ENCODE measurements at regions not wholly inside any gene's neighbourhood (a gene's known extent, or its start where the extent isn't known, plus 50 kb on each side); places are given as distances from the start of the nearest gene placed in this dataset.

- TF ChIP-seq, protein P1, sequence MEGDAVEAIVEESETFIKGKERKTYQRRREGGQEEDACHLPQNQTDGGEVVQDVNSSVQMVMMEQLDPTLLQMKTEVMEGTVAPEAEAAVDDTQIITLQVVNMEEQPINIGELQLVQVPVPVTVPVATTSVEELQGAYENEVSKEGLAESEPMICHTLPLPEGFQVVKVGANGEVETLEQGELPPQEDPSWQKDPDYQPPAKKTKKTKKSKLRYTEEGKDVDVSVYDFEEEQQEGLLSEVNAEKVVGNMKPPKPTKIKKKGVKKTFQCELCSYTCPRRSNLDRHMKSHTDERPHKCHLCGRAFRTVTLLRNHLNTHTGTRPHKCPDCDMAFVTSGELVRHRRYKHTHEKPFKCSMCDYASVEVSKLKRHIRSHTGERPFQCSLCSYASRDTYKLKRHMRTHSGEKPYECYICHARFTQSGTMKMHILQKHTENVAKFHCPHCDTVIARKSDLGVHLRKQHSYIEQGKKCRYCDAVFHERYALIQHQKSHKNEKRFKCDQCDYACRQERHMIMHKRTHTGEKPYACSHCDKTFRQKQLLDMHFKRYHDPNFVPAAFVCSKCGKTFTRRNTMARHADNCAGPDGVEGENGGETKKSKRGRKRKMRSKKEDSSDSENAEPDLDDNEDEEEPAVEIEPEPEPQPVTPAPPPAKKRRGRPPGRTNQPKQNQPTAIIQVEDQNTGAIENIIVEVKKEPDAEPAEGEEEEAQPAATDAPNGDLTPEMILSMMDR (IDR thresholded peaks at IDR 0.05), result no peak
- no peak for TF ChIP-seq POLR2A (IDR thresholded peaks at IDR 0.05)
Observed at GRCh38 chr5:32501071-32502002, 56.8 kb upstream of the ZFR start.

Measured in Peyer's patch (tissue), 4 donors.